ENCODE measurements at regions not wholly inside any gene's neighbourhood (a gene's known extent, or its start where the extent isn't known, plus 50 kb on each side); places are given as distances from the start of the nearest gene placed in this dataset.
"Not testable (repeated sequence)": the region's sequence is repeated elsewhere in the genome, so short reads cannot be mapped to it uniquely, and the experiment has no call there.

DNA sequence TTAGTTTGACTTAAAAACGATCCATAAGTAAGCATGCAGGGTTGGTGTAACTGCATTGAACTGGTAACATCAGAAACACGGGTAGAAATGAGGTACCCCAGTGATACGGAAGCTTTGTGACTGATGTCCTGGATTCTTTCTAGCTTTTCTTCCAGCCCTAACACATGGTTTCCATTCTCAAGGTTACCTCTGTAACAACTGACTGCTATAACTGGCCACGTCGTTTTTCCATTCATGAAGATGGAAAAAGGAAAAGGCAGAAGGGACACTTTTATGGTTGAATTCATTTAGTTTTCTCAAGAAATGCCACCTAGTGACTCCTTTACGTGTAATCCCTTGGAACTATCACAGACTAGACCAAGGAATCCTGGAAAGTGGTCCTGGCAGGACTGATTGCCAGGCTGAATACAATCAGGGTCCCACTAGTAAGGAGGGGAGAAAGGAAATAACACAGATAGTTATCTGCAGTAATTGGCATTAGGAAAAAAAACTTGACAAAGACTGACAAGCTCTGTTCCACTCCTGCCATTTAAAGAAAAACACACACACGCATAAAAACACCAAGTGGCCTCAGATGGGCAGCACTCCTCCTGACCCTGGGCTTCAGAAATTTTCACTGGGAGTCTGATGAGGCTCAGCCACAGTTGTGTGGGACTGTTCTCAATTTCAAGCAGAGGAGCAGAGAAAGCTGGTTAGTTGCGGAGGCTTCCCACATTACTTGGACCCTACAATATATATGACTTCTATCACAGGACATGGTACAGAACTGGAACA is 77.5 kb upstream of the ZNF169 start:
- no peaks in the 10 kb centered on the region for H3K27me3 ChIP-seq
- H3K9me3 ChIP-seq, result no peaks in the 10 kb centered on the region
- H3K4me3 ChIP-seq, result no peak overlapping the region
- TF ChIP-seq, protein P1, sequence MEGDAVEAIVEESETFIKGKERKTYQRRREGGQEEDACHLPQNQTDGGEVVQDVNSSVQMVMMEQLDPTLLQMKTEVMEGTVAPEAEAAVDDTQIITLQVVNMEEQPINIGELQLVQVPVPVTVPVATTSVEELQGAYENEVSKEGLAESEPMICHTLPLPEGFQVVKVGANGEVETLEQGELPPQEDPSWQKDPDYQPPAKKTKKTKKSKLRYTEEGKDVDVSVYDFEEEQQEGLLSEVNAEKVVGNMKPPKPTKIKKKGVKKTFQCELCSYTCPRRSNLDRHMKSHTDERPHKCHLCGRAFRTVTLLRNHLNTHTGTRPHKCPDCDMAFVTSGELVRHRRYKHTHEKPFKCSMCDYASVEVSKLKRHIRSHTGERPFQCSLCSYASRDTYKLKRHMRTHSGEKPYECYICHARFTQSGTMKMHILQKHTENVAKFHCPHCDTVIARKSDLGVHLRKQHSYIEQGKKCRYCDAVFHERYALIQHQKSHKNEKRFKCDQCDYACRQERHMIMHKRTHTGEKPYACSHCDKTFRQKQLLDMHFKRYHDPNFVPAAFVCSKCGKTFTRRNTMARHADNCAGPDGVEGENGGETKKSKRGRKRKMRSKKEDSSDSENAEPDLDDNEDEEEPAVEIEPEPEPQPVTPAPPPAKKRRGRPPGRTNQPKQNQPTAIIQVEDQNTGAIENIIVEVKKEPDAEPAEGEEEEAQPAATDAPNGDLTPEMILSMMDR (IDR thresholded peaks at IDR 0.05), result no peak
- no peak overlapping the region for H3K9ac ChIP-seq (ENCODE audit: low read depth in 2 of 2, low read length in 2 of 2)
- no peaks in the 10 kb centered on the region for H3K36me3 ChIP-seq
- no peak overlapping the region for H3K27ac ChIP-seq
- intact Hi-C loops (cut with DNase I), result no loop called here
- DNase-seq, result no peak
- no peaks in the 10 kb centered on the region for H3K4me1 ChIP-seq

DNA sequence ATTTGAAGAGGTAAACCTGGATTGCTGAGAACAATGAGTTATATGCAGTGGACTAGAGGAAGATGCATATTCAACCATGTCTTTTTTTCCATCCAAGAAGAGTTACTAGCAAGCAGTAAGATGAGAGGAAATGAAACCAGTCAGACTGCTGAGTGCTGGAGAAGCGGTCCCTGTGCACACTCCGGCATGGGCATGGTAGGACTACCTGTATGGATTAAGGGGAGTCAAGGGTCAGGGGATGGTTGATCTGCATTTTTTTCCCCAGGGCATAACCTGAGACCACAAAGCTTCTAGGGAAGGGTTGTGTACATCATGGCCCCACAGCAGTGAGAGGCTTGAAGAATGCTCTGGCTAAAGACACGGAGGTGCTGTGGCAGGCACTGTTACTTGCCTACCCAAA is 76.6 kb upstream of the ZNF169 start:
- Histone ChIP-seq H3K27me3 (no peaks in the 10 kb centered on the region), H3K4me3 (no peak overlapping the region), H3K4me1 (no peaks in the 10 kb centered on the region), H3K9ac (ENCODE audit: low read depth in 2 of 2, low read length in 2 of 2) (no peak overlapping the region), H3K9me3 (no peaks in the 10 kb centered on the region), H3K27ac (no peak overlapping the region), H3K36me3 (no peaks in the 10 kb centered on the region)
- intact Hi-C loops (cut with DNase I), result no loop called here
- no peak for DNase-seq
- TF ChIP-seq, protein P1 (IDR thresholded peaks at IDR 0.05), result no peak

DNA sequence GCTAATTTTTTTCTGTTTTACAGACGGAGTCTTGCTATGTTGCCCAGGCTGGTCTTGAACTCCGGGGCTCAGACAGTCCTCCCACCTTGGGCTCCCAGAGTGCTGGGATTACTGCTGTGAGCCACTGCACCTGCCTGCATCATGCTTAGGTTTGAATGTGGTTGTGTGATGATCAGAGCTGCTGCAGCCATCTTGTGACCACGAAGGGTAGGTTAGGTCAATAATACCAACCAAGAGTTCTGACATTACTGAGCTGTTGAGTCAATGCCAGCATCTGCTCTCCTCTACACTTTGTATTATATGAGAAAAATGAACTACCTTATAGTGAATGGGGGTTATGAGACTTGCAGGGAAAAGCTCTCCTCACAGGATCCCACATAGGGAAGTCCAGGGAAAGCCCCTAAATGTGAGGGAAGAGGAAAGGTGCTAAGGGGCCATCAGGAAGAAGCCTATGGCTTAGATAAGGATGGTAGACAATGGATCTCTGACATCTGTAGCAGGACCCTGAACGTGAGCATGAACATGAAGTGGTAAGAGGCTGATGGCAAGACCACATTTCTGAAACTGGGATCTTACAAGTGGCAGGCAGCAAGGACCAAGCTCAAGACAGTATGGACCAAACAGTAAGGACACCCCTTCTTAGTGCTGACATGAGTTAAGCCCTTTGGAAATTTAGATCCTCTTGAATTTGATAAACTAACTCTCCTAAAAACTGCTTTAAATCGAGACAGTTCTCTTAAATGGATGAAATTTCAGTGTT is 75.7 kb upstream of the ZNF169 start:
- no peak for DNase-seq
- Histone ChIP-seq H3K4me3 (no peak overlapping the region), H3K9me3 (no peaks in the 10 kb centered on the region), H3K27ac (no peak overlapping the region), H3K4me1 (no peaks in the 10 kb centered on the region), H3K9ac (ENCODE audit: low read depth in 2 of 2, low read length in 2 of 2) (no peak overlapping the region), H3K36me3 (no peaks in the 10 kb centered on the region), H3K27me3 (no peaks in the 10 kb centered on the region)
- intact Hi-C loops (cut with DNase I), result no loop called here
- TF ChIP-seq, protein P1 (IDR thresholded peaks at IDR 0.05), result no peak

DNA sequence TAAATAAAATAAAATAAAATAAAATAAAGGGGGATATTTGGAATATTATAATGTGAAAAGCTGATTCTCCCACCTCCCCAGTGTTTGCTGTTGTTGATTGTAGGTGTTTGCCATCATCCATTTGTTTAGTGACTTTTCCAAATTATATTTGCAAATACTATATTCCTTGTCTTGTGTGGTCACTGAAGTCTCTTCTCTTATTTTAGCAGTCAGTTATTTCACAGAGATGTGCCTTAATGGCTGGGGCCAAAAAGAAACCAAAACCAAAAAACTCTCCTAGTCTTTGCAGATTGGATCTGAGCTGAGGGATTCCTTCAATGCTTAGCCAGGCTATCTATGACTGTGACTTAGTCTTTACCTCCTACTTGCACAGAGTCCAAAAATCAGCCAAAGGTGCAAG is 70.9 kb upstream of the ZNF169 start:
- no peak overlapping the region for H3K27ac ChIP-seq
- H3K9me3 ChIP-seq, result no peaks in the 10 kb centered on the region
- no peaks in the 10 kb centered on the region for H3K4me1 ChIP-seq
- DNase-seq, result no peak
- no peak overlapping the region for H3K4me3 ChIP-seq
- H3K9ac ChIP-seq (ENCODE audit: low read depth in 2 of 2, low read length in 2 of 2), result no peak overlapping the region
- no peaks in the 10 kb centered on the region for H3K36me3 ChIP-seq
- H3K27me3 ChIP-seq, result no peaks in the 10 kb centered on the region
- intact Hi-C loops (cut with DNase I), result no loop called here
- TF ChIP-seq, protein P1 (IDR thresholded peaks at IDR 0.05), result no peak

DNA sequence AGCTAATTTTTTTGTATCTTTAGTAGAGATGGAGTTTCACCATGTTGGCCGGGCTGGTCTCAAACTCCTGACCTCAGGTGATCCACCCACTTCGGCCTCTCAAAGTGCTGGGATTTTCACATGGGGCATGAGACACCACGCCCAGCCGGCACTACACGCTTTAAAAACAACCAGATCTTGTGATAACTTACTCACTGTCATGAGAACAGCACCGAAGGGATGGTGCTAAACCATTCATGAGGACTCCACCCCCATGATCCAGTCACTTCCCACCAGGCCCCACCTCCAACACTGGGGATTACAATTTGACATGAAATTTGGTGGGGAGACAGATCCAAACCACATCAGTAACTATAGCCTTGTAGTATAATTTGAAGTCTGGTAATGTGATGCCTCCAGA is 67.4 kb upstream of the ZNF169 start:
- intact Hi-C loops (cut with DNase I); H3K27ac ChIP-seq; DNase-seq; H3K9me3 ChIP-seq; H3K4me3 ChIP-seq; H3K4me1 ChIP-seq; H3K36me3 ChIP-seq; H3K27me3 ChIP-seq; H3K9ac ChIP-seq (ENCODE audit: low read depth in 2 of 2, low read length in 2 of 2): not testable (repeated sequence)

DNA sequence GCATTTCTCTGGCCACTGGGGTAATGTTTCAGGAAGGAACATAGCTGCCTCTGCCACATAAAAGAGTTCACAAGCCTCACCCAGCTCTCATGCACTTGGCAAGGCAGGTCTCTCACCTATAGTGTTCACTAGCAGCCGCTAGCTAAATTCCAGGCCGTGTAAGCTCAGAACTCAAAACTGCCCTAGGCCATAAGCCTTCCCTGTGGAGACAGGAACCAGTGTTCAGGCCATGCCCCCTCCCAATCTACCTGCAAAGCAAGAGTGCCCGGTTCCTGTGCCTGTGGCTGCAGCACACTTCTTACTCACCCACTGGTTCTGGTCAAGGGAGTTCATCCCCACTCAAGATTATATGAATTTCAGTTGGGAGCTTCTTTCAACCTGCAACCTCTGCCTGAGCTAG is 60.7 kb upstream of the ZNF169 start:
- intact Hi-C loops (cut with DNase I), result no loop called here
- Histone ChIP-seq H3K9me3 (no peaks in the 10 kb centered on the region), H3K36me3 (no peaks in the 10 kb centered on the region), H3K4me1 (no peaks in the 10 kb centered on the region), H3K27ac (no peak overlapping the region), H3K27me3 (no peaks in the 10 kb centered on the region), H3K9ac (ENCODE audit: low read depth in 2 of 2, low read length in 2 of 2) (no peak overlapping the region), H3K4me3 (no peak overlapping the region)
- TF ChIP-seq, protein P1 (IDR thresholded peaks at IDR 0.05), result no peak
- DNase-seq, result no peak
